Mucosa of descending colon (tissue), 3 donors: ENCODE measurements at regions not wholly inside any gene's neighbourhood (a gene's known extent, or its start where the extent isn't known, plus 50 kb on each side); places are given as distances from the start of the nearest gene placed in this dataset.

ENCODE experiments used
- ATAC-seq: fragments of 200-7000 bp; cut with Tn5 transposase; one replicate; pipeline ENCODE4 v1.9.1; 2020; ENCODE audit warnings: mild to moderate bottlenecking, moderate library complexity
- DNase-seq, 3 donors: peaks; one replicate each; pipeline ENCODE4 v3.0.0-alpha.2; 2020
- H3K36me3 ChIP-seq: fragments of 200-600 bp; one replicate; pipeline ENCODE4 v1.8.0; 2021; ENCODE audit warnings: low read depth, mild to moderate bottlenecking
- H3K4me1 ChIP-seq: fragments of 200-600 bp; one replicate; pipeline ENCODE4 v1.8.0; 2021; ENCODE audit warnings: low read depth, mild to moderate bottlenecking
- H3K4me3 ChIP-seq: fragments of 200-600 bp; one replicate; pipeline ENCODE4 v1.8.0; 2021; ENCODE audit warnings: mild to moderate bottlenecking
- H3K9me3 ChIP-seq: fragments of 200-600 bp; one replicate; pipeline ENCODE4 v1.8.0; 2021; ENCODE audit warnings: mild to moderate bottlenecking
- CTCF ChIP-seq: fragments of 200-600 bp; IDR thresholded peaks from one replicate; pipeline ENCODE4 v1.8.0; 2022; ENCODE audit warnings: antibody characterized with exemption, mild to moderate bottlenecking
- intact Hi-C, 2 donors: fragments of 100-400 bp; cut with DNase I in 1 of 2; cut with micrococcal nuclease in 1 of 2; formaldehyde crosslinking; loops; one replicate each; pipeline versions ENCODE4 v1.11.0 to v1.11.1; 2022; cut with DNase I, micrococcal nuclease
- donor health status: DM: no; HTN: no; CAD: no; lungs with moderate emphysema.
- donor health status: DM: no; HTN: no; CAD: no.
- donor health status: DM: no; HTN: yes; CAD: no.

- intact Hi-C loops, result no loop called here
- no peaks in the 10 kb centered on the region for H3K4me1 ChIP-seq
- no peak overlapping the region for H3K4me3 ChIP-seq
- no peaks in the 10 kb centered on the region for H3K36me3 ChIP-seq
- ATAC-seq, result no peak
- no peak for DNase-seq
- no peaks in the 10 kb centered on the region for H3K9me3 ChIP-seq
- no peak for TF ChIP-seq CTCF
These were observed 387.6 kb downstream of the SLITRK6 start for GRCh38 chr13:85411591-85411990.

GRCh38 chr13:85408415-85408814 lies 390.8 kb downstream of the SLITRK6 start:
- Histone ChIP-seq H3K9me3 (no peaks in the 10 kb centered on the region), H3K36me3 (no peaks in the 10 kb centered on the region), H3K4me3 (no peak overlapping the region), H3K4me1 (no peaks in the 10 kb centered on the region)
- no peak for TF ChIP-seq CTCF
- intact Hi-C loops, result no loop called here
- ATAC-seq, result no peak
- no peak for DNase-seq

- Histone ChIP-seq H3K4me3 (no peak overlapping the region), H3K36me3 (no peaks in the 10 kb centered on the region), H3K9me3 (no peaks in the 10 kb centered on the region), H3K4me1 (no peaks in the 10 kb centered on the region)
- intact Hi-C loops, result no loop called here
- ATAC-seq, result no peak
- no peak for DNase-seq
- no peak for TF ChIP-seq CTCF
These were observed 392.8 kb downstream of the SLITRK6 start for GRCh38 chr13:85406269-85406975.

- Histone ChIP-seq H3K4me1 (no peaks in the 10 kb centered on the region), H3K4me3 (no peak overlapping the region), H3K36me3 (no peaks in the 10 kb centered on the region), H3K9me3 (no peaks in the 10 kb centered on the region)
- no peak for DNase-seq
- no peak for TF ChIP-seq CTCF
- intact Hi-C loops, result no loop called here
- no peak for ATAC-seq
These were observed 393.8 kb downstream of the SLITRK6 start for GRCh38 chr13:85405316-85405897.

- DNase-seq (no peak), ATAC-seq (no peak)
- H3K4me3 ChIP-seq, result no peak overlapping the region
- H3K36me3 ChIP-seq, result no peaks in the 10 kb centered on the region
- no peaks in the 10 kb centered on the region for H3K4me1 ChIP-seq
- no peak for TF ChIP-seq CTCF
- no peaks in the 10 kb centered on the region for H3K9me3 ChIP-seq
- intact Hi-C loops, result no loop called here
These were observed 412.8 kb downstream of the SLITRK6 start for GRCh38 chr13:85386424-85386823.
